Colonic mucosa (tissue), 4 donors: ENCODE measurements at regions not wholly inside any gene's neighbourhood (a gene's known extent, or its start where the extent isn't known, plus 50 kb on each side); places are given as distances from the start of the nearest gene placed in this dataset.

ENCODE experiments used
- DNase-seq: peaks from one replicate; pipeline ENCODE4 v3.0.0-alpha.2; 2020
- H3K27ac ChIP-seq: fragments of 200-600 bp; one replicate; pipeline ENCODE4 v1.8.0; 2021
- H3K27me3 ChIP-seq: fragments of 200-600 bp; one replicate; pipeline ENCODE4 v1.8.0; 2021
- H3K36me3 ChIP-seq: fragments of 200-600 bp; one replicate; pipeline ENCODE4 v1.8.0; 2021
- H3K4me1 ChIP-seq: fragments of 200-600 bp; one replicate; pipeline ENCODE4 v1.8.0; 2021; ENCODE audit warnings: mild to moderate bottlenecking
- H3K4me3 ChIP-seq: fragments of 200-600 bp; one replicate; pipeline ENCODE4 v1.8.0; 2021
- H3K9ac ChIP-seq, 2 donors: one replicate each; pipeline ENCODE4 v1.7.0; 2013; ENCODE audit warnings: control low read depth in 2 of 2, low read depth in 2 of 2, low read length in 2 of 2
- H3K9me3 ChIP-seq: fragments of 200-600 bp; one replicate; pipeline ENCODE4 v1.8.0; 2021
- intact Hi-C: fragments of 100-400 bp; cut with DNase I; formaldehyde crosslinking; loops from one replicate; pipeline ENCODE4 v1.14.1; 2022
- TF ChIP-seq, protein P1 (sequence below): fragments of 200-600 bp; IDR thresholded peaks from one replicate; pipeline ENCODE4 v1.8.0; 2022; ENCODE audit warnings: antibody characterized with exemption, mild to moderate bottlenecking
- donor health status: healthy.
- donor health status: DM: no; HTN: no; CAD: no.
- donor health status: DM: no; HTN: no; CAD: no.

DNA sequence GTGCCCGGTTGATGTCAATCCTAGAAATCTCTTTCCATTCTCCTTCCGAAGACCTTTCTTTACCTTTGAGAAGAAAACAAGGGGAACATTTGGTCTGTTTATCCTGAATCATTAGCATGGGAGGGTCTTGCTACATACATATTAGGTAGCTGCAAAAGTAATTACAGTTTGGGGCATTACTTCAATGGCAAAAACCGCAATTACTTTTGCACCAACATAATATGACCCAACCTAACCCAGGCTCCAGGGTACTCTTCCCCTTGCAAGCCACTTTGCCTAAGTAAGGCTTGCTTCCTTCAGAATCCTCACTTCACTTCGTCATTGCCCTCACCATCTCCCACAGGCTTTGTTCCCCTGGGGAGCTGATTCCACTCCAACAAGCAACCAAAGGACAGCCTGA is 662.7 kb downstream of the DIAPH3 start:
- TF ChIP-seq, protein P1, sequence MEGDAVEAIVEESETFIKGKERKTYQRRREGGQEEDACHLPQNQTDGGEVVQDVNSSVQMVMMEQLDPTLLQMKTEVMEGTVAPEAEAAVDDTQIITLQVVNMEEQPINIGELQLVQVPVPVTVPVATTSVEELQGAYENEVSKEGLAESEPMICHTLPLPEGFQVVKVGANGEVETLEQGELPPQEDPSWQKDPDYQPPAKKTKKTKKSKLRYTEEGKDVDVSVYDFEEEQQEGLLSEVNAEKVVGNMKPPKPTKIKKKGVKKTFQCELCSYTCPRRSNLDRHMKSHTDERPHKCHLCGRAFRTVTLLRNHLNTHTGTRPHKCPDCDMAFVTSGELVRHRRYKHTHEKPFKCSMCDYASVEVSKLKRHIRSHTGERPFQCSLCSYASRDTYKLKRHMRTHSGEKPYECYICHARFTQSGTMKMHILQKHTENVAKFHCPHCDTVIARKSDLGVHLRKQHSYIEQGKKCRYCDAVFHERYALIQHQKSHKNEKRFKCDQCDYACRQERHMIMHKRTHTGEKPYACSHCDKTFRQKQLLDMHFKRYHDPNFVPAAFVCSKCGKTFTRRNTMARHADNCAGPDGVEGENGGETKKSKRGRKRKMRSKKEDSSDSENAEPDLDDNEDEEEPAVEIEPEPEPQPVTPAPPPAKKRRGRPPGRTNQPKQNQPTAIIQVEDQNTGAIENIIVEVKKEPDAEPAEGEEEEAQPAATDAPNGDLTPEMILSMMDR: no peak
- intact Hi-C loops: no loop called here
- DNase-seq: no peak

DNA sequence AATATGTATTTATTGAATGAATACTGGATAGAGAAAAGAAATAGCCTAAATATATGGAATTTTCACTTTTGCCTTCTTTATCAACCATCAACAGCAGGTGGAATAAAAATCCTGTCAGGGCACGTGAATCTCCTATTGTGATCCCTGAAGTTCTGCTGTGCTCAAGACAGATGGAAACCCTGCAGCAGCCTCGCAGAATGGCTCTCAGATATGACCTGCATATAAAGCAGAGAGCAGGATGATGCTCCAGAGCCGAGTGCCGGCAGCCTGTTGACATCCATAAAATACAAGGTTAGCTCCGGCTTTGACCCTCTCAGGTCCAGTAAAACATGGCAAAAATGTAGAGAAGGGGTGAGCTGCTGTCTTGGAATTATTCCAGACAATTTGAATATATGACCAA is 659.3 kb downstream of the DIAPH3 start:
- intact Hi-C loops: no loop called here
- H3K36me3 ChIP-seq: no peaks in the 10 kb centered on the region
- H3K27ac ChIP-seq: no peak overlapping the region
- H3K4me1 ChIP-seq: no peaks in the 10 kb centered on the region
- no peaks in the 10 kb centered on the region for H3K27me3 ChIP-seq
- H3K9me3 ChIP-seq: no peaks in the 10 kb centered on the region
- TF ChIP-seq, protein P1: no peak
- no peak for DNase-seq
- H3K4me3 ChIP-seq: no peak overlapping the region
- no peak overlapping the region for H3K9ac ChIP-seq

More for the DNA sequence above, 662.7 kb downstream of the DIAPH3 start:
- H3K27ac ChIP-seq: no peak overlapping the region
- no peaks in the 10 kb centered on the region for H3K27me3 ChIP-seq
- H3K9ac ChIP-seq: no peak overlapping the region
- no peaks in the 10 kb centered on the region for H3K9me3 ChIP-seq
- no peaks in the 10 kb centered on the region for H3K36me3 ChIP-seq
- no peaks in the 10 kb centered on the region for H3K4me1 ChIP-seq
- no peak overlapping the region for H3K4me3 ChIP-seq

DNA sequence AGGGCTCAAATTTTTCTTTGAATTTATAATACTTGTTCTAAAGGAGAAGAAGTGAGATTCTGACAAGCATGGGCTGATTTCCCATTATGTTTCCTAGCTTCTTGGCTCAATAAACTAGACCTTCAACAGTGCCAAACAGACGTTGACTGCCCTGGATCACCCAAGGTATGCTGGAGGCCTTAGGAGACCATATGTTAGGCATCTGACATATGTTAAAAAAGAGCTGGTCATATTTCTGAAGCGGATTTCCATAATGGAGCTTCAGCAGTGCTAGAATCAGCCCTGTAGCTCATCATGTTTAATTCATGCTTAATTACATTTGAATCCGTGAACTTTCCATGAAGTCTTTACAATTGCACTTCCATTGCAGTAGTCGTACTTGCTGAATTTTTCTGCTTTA is 653.3 kb downstream of the DIAPH3 start:
- H3K4me3 ChIP-seq: no peak overlapping the region
- no peaks in the 10 kb centered on the region for H3K27me3 ChIP-seq
- no peak for DNase-seq
- no peak overlapping the region for H3K27ac ChIP-seq
- H3K4me1 ChIP-seq: no peaks in the 10 kb centered on the region
- TF ChIP-seq, protein P1: no peak
- H3K9me3 ChIP-seq: no peaks in the 10 kb centered on the region
- intact Hi-C loops: no loop called here
- H3K9ac ChIP-seq: no peak overlapping the region
- H3K36me3 ChIP-seq: no peaks in the 10 kb centered on the region

DNA sequence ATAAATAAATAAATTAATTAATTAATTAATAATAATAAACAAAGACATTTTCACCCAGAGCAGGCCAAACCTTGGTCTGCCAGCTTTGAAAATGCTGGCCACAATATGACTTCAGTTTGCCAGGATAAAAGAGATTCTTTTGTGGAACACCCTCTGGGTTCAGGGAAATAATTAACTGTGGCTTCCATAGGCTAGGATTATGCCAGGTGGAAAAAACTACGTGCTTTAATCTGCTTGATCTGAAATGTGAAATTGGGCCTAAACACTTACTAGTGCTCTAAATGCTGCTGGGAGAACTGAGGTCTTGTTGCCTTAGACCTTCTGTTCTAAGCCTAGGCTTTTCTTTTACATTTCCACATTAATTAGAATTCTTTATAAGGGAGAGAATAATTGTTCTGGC is 650.0 kb downstream of the DIAPH3 start:
- TF ChIP-seq, protein P1: no peak
- H3K27ac ChIP-seq: no peak overlapping the region
- no peaks in the 10 kb centered on the region for H3K4me1 ChIP-seq
- H3K27me3 ChIP-seq: no peaks in the 10 kb centered on the region
- no peak for DNase-seq
- no peaks in the 10 kb centered on the region for H3K36me3 ChIP-seq
- intact Hi-C loops: no loop called here
- H3K4me3 ChIP-seq: no peak overlapping the region
- H3K9ac ChIP-seq: no peak overlapping the region
- H3K9me3 ChIP-seq: no peaks in the 10 kb centered on the region

DNA sequence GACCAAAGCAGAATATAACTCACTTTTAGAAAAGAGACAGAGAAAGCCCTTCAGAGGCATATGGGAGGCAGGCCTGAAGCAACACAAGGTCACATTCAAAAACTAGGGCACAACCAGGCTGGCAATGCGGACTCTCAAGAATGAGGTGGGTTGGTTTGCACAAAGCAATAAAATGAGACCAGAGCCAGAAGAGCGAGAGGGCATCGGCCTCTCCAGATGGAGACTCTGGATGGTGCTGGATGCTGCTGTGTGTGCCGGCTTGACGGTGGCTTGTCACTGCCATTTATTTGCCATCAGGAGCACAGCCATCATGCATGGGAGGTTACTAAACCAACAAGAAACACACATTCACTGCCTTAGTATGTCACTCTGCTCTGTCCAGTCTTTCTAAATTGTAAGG is 649.4 kb downstream of the DIAPH3 start:
- Histone ChIP-seq H3K9me3 (no peaks in the 10 kb centered on the region), H3K9ac (no peak overlapping the region), H3K36me3 (no peaks in the 10 kb centered on the region), H3K27ac (no peak overlapping the region), H3K27me3 (no peaks in the 10 kb centered on the region), H3K4me1 (no peaks in the 10 kb centered on the region), H3K4me3 (no peak overlapping the region)
- TF ChIP-seq, protein P1: no peak
- intact Hi-C loops: no loop called here
- DNase-seq: no peak

DNA sequence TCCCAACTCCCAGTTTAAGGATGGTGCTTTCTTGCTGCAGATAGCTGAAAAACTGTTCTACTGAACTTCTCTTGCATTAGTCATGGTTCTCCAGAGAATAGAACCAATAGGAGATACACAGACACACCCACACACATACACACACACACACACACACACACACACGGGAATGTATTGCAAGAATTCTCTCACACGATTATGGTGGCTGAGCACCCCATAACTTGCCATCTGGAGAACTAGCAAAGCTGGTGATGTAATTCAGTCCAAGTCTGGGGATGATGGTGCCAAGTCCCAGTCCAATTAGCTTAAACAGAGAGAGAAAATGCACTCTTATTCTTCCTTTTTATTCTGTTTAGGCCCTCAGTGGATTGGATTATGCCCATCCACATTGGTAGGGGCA is 643.9 kb downstream of the DIAPH3 start:
- H3K4me1 ChIP-seq: no peaks in the 10 kb centered on the region
- no peak overlapping the region for H3K9ac ChIP-seq
- intact Hi-C loops: no loop called here
- no peak for DNase-seq
- H3K36me3 ChIP-seq: no peaks in the 10 kb centered on the region
- H3K9me3 ChIP-seq: no peaks in the 10 kb centered on the region
- TF ChIP-seq, protein P1: no peak
- no peak overlapping the region for H3K4me3 ChIP-seq
- no peak overlapping the region for H3K27ac ChIP-seq
- no peaks in the 10 kb centered on the region for H3K27me3 ChIP-seq
